ENCODE measurements at regions not wholly inside any gene's neighbourhood (a gene's known extent, or its start where the extent isn't known, plus 50 kb on each side); places are given as distances from the start of the nearest gene placed in this dataset.

GRCh38 chrX:3780564-3780963 is 67.1 kb upstream of the PRKX start:
- DNase-seq (ENCODE audit: low read depth): no peak

DNA sequence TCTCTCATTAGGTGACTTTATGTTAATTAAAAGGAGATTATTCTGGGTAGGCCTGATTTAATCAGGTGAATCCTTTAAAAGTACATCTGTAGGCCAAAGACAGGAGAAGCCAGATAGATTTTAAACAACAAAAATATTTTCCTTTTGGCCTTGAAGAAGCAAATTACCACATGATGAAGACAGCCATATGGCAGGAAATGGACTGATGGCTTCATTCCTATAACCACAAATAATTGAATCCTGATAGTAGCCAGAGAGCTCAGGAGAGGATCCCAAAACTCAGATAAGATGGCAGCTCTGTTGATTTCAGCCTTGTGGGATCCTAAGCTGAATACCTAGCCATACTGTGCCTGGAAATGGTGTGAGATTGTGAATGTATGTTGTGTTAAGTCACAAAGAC is 66.1 kb upstream of the PRKX start:
- no peak for DNase-seq (ENCODE audit: low read depth)

DNA sequence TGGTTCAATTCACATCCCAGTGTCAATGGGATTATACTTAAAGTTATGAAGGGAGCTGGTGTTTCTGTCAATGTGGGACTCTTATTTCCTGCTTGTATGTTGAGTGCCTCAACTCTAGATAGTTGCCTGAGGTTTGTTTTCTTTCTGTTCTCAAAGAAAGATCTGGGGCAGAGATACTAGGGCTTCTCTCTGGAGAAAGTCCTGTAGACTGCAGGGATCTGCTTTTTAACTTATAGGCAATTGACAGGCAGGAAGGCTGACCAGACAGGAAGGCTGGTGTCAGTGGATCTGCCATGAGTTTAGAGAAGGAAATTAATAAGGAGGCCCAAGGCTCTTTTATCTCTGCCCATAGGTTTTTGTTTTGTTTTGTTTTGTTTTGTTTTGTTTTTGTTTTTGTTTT is 64.0 kb upstream of the PRKX start:
- DNase-seq (ENCODE audit: low read depth): no peak

GRCh38 chrX:3771766-3772165 is 58.3 kb upstream of the PRKX start:
- DNase-seq (ENCODE audit: low read depth): no peak

DNA sequence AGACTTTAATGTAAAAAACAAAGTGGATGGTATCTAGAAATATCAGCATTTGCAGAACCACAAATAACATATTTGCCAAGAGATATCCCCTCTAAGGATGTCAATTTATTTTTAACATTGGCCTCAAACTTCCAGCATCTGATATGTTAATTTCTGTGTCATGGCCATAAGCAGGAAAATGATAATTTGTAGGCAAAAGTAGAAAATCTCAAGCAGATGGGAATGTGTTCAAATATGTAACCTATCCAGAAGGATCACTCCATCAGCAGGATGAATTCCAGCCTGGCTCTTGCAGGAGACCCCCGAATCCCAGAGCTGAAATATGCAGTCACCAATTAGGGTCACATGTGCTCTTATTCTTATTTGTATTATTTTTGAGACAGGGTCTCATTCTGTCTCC is 55.4 kb upstream of the PRKX start:
- no peak for DNase-seq (ENCODE audit: low read depth)

Data from ELR (cell line).